Suppressor macrophage (primary cell): ENCODE measurements at regions not wholly inside any gene's neighbourhood (a gene's known extent, or its start where the extent isn't known, plus 50 kb on each side); places are given as distances from the start of the nearest gene placed in this dataset.
"Not testable (repeated sequence)": the region's sequence is repeated elsewhere in the genome, so short reads cannot be mapped to it uniquely, and the experiment has no call there.

Experiments used
- DNase-seq, 4 experiments: peaks; one replicate each; pipeline ENCODE4 v3.0.0-alpha.2; 2020 to 2022

DNA sequence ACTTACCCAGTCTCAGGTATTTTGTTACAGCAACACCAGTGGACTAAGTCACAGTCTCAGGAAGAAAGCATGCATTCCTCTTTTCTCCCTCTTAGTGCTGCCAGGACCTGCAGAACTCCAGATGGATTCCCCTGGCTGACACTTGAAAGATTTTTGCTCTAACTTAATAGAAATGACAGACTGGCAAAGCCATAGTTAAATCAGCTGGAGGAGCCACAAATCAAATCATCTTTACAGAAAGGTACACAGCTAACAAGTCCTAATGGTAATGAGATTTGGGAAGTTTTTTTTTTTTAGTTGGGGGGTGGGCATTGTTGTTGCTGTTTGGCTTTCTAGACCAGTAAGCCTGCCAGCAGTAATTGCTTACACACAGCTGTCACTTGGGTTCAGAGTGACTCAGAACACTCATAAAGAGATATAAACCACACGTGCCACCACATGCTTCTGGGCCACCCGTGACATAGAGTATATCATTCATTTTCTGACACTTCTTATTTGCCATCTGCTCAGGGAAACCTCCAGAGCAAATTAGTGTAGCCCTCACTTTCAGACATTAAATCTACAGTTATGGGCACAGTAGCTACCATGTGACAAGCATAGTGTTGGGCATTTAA, 72.4 kb downstream of the FH start:
- DNase-seq = no peak

DNA sequence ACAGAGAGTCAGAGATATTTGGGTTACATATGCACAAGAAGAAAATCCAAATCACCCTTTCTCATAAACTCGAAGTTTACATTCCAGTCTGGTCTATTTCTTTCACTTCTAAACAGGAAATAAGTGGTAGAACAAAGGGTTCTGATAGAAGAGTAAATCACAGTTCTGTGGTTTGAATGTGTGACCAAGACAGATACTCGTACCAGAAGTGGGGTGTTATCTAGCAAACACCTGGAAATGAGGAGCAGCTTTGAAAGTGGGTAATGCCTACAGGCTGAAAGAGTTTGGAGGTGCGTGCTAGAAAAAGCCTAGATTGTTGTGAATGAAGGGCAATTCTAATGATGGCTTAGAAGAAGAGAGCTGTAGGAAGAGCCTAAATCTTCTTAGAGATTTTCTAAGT, 74.7 kb downstream of the FH start:
- no peak for DNase-seq

DNA sequence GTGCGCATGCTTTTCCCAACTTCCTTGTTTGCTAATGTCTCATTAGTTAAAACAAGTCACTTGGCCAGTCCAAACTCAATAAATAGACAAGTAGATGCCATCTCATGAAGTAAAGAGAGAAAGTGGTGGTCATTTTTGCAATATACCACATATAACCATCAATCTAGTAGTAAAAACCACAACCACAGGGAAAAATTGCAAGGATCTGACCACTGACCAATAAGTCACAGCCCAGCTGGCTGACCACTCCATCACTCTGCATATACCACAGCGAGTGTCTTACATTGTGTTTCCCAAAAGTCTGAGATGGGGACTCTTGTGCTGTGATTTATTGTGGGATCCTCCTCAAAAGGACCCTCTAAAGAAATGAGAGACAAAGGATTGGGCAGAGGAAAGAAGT, 76.0 kb downstream of the FH start:
- no peak for DNase-seq

DNA sequence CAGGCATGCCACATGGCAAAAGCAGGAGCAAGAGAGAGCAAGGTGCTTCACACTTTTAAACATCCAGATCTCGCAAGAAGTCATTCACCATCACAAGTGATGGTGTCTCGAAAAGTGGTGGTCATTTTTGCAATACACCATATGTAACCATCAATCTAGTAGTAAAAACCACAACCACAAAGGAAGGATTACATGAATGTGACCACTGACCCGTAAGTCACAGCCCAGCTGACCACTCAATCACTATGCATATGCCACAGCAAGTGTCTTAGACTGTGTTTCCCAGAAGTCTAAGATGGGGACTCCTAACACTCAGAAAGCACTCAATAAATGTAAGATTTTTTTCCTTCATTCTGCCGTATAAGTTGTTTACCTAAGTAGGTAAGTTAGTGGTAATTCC, 76.9 kb downstream of the FH start:
- DNase-seq = no peak

DNA sequence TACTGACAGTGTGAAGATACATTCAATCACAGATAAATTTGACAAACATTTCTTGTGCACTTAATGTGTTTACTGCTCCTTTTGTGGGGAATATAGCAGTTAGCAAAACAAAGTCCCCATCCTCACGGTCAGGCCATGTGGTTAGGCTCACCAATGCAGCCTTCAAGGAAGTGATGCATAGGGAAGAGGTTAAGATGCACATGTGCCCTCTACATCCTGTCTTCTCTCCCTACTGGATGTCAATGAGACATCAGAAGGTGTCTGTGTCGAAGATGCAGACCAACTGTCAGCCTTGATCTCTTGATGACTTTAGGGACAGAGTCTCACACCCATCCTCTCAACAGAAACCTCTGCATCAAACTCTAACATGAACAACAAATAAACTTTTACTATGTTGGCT, 78.7 kb downstream of the FH start:
- DNase-seq = no peak

DNA sequence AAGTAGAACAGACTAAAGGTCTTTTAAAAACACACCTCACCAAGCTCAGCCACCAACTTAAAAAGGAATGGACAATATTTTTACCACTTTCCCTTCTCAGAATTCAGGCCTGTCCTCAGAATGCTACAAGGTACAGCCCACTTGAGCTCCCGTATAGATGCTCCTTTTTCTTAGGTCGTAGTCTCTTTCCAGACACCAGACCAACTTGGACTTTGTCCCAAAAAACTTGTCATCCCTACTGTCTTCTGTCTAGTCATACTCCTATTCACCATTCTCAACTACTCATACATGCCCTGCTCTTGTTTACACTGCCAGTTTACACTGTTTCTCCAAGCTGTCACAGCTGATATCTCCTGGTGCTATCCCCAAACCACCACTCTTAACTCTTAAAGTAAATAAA, 80.9 kb downstream of the FH start:
- not testable (repeated sequence) for DNase-seq

DNA sequence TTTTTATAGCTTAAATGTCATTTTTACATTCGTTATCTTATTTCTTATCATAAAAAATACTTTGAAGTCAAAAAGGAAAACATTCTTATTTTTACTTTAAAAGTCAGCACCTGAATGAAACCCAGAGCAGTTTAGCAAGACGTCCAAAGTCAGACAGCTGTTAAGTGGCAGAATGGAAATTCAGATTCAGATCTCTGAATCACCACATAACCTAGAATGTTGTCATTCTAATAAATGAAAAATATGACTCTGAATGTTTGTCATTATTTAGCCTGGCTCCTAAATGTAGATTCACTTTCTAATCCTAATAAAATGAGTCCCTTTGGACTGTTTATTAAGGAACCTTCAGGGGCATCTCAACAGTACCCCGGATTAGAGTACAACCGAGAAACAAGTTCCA, 75.2 kb upstream of the RGS7 start:
- no peak for DNase-seq

DNA sequence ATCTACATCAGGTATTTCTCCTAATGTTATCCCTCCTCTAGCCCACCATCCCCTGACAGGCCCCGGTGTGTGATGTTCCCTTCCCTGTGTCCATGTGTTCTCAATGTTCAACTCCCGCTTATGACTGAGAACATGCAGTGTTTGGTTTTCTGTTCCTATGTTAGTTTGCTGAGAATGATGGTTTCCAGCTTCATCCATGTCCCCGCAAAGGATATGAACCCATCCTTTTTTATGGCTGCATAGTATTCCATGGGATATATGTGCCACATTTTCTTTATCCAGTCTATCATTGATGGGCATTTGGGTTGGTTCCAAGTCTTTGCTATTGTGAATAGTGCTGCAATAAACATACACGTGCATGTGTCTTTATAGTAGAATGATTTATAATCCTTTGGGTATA, 68.1 kb upstream of the RGS7 start:
- not testable (repeated sequence) for DNase-seq

DNA sequence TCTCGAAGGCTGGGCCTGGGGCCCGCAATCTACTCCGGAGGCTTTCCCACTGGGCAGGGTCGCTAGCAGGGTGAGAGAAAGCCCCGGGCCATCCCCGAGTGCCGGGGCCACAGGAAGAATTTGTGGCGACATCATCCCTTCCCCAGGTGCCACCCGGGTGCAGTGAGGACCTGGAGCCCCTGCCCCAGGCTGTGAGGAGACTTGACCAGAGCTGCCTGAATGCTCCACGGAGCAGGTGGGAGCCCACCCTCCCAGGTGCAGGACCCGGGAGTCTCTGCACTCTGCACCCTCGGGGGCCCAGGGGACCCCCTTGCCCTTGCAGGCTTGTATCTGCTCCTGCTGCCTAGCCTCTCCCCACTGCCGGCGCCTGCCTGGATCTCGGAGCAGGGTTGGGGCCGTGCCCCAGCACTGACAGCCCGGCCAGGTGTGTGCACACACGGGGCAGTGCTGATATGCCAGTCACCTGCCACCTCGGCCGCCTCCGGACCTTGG, 67.5 kb upstream of the RGS7 start:
- DNase-seq = no peak

DNA sequence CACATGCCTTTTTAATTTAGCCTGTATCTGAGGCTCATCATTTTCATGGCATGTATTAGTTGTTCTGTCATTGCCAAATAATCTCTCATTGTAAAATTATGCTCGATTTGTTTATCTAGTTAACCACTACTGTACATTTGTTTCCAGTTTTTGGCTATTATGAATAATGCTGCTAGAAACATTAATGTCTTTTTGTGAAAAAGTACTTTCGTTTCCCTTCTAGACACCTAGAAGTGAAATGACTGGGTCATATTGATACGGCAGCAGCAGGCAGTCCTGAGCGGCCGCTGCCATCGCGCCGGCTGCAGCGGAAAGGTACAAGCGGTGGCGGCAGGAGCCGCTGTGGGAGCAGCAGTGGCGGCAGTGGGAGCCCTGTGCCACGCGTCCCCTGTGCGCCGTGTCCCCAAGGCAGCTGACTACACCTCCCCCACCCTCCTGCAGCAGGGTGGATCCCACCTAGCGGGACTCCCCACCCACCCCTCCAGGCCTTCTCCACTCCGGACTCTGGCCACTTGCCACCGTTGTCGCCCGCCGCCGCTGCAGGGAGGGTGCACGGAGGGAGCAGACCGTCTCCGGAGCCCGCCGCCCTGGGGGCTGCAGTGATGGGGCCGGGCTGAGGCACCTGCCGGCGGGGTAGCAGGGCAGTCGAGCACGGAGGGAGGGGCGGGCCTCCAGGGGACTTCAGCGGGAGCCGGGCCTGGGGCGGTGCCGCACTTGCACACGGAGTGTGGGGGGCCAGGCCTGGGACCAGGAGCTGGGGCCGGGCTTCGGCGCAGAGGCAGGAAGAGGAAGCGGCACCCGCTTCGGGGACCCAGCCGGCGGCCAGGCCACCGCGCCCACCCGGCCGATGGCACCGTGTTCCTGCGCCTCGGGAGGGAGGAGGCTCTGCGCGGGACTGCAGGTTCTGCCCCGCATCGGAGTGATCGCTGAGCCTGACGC, 66.8 kb upstream of the RGS7 start:
- DNase-seq = peak in 2 of 4 experiments; percentile 6 to 13

DNA sequence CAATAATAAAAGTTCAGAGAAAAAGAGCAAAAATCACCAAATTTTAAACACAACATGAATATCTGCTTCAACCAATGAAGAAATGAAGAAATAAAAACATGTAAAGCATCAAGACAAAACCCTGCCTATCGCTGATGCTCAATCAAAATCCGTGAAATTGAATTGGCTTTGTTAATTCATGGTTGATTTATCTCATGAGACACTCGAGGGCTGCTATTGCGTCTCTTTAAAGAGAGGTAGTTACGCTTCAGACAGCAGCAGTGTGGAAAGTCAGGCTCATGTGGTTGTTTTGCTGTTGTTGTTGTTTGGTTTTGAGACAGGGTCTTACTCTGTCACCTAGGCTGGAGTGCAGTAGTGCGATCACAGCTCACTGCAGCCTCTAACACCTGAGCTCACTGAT, 65.5 kb upstream of the RGS7 start:
- DNase-seq = no peak

DNA sequence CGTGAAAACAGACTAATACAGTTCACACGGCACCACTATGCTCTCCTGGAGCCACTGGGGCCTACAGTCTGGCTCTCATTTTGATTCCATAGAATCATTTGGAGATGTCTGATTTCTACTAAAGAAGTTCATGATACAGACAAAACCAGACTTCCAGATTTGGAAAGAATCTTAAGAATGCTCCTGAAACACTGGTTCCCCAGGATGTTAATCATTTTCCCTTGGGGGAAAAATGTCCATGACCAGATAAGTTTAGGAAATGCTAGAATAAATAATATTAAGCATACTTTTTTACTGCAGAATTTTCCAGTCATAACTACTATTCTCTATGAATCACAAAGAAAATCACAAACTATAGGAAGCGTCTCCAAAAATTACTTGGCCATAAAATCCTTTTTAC, 63.0 kb upstream of the RGS7 start:
- no peak for DNase-seq

DNA sequence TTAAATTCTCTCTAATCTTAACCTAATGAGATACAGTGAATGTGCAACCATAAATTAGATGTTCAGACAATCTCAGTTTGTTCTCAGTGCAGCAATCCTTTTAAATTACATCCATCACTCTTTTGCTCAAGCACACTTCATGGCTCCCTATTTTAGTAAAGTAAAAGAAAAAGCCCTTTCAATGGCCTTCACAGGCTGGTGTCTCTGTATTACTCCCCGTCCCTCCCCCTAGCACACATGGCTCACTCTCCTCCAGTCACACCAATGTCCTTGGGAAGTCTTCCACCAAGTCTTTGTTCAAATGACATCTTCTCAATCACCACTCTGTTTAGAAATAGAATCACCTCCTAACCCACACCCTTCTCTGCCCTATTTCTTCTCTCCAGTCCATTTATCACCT, 60.3 kb upstream of the RGS7 start:
- DNase-seq = no peak

DNA sequence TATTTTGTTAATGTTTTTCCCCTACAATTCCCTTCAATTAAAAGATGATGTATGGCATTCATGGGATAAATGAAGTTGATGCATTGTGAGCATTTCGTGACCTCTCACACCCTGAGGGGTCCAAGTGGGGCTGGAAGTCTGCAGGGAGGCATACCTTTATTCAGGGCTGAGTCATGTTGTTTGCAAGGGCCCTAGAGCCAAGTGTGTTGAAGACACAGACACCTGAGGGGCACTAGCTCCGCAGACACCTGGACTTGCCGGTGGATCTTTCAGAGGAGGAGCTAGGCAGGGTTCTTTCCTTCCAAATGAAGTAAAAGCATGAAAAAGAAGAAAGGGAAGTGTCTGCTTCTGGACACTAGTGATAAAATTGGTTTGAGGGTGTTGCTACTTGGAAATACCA, 57.0 kb upstream of the RGS7 start:
- DNase-seq = no peak

DNA sequence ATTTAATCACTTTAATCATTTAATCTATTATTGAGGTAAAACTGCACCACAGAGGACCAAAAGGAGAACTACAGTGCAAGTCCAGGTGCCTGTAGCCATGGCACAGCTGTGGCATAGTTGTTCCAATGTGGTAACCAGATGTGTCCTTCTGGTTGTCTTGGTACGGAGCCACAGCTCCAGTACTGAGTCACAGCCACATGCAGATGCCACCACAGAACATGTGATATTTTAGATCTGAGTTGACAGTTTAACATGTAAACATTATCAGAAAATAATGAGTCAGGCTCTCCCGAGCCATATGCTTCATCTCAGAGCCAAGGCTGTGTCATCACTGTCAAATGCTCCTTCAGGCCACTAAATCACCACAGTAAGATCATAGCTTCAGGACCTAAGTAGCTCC, 56.4 kb upstream of the RGS7 start:
- DNase-seq = no peak

DNA sequence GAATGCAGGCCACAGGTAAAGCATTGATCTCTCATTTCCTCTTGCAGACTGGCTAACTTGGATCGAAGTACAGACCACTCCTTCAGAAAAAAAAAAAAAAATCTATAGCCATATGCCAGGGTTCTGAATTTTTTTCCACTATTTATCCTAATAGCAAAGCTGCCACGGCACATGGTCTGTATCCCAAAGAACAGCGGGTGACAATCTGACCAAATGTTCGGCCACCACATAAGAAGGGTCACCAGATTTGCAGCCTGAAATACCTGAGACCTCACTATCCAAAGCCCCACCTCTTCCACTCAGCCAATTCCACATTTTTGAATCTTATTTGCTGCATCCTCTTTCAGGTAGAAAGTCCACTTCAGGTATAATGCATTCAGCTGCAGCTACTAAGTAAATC, 55.6 kb upstream of the RGS7 start:
- DNase-seq = no peak

DNA sequence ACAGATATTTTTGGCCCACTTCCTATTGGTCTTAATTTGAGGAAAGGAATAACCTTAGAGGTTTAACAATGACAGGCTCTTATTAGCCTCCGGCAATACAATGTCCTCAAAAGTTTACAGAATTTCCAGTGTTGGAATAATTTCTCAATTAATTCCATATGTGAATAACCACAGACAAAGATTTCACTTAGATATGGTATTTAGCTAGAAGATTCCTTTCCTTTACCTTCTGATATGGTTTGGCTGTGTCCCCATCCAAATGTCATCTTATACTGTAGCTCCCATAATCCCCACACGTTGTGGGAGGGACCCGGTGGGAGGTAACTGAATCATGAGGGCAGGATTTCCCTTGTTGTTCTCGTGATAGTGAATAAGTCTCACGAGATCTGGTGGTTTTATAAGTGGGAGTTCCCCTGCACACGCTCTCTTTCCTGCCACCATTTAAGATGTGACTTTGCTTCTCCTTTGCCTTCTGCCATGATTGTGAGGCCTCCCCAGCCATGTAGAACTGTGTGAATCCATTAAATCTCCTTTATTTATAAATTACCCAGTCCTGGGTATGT, 54.9 kb upstream of the RGS7 start:
- no peak for DNase-seq

DNA sequence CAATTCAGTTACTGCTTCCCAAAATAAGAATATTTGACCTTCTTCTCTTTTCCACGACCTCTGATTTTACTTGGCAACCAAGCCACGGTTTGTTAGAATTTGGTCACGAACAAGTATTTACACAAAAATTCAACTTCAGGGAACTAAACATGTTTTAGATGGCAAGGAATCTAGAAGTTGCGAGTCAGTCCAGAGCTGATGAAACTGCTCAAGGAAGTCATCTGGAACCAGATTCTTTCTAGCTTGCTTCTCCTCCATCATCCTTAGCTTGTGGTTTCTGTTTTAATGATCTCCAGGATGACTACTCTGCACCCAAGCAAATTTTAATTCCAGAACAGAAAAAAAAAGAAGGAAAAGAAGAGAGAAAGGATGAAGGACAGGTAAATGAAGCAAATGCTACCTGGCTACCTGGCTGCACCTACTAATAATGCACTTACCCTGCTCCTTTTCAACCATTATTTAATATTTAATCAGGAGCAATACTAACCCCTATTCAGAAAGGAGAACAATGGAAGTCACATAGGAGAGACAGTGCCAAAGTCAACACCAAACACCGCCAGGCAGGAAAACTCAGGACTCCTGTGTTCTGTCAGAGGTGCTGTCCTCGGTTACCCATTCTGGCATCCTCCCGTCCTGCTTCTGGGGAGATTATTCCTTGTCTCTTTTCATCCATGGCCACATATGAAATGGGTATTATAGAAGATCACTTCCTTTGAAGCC, 54.2 kb upstream of the RGS7 start:
- no peak for DNase-seq

DNA sequence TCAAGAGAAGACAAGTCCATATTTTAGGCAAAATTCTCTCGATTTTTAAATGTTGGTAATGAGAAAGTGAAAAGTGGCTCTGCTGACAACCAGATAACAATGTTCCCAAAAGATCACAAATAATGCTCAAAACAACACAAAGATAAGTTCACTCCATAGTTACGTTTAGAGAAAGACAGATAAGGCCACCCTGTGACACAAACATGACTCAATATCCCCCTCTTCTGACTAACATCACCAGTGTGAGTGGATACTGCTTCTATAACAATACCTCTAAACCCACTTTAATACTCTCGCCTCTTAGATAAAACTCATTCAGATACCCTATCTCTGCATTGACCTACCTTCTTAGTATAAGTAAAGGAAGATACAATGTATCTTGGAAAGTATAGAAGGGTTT, 51.2 kb upstream of the RGS7 start:
- no peak for DNase-seq
